Hematopoietic multipotent progenitor cell treated with erythropoietin and hydrocortisone succinate and interleukin-3 and kit ligand, for 4 days (in vitro differentiated cells): ENCODE measurements at regions not wholly inside any gene's neighbourhood (a gene's known extent, or its start where the extent isn't known, plus 50 kb on each side); places are given as distances from the start of the nearest gene placed in this dataset.

Experiments
- DNase-seq: peaks from one replicate; pipeline ENCODE4 v3.0.0-alpha.2; 2015

- DNase-seq = no peak
These were observed 530.0 kb upstream of the NOVA1 start for GRCh38 chr14:27127838-27128237.

GRCh38 chr14:27134200-27134599 is 536.4 kb upstream of the NOVA1 start:
- DNase-seq = no peak

- no peak for DNase-seq
These were observed 547.3 kb upstream of the NOVA1 start for GRCh38 chr14:27145170-27145569.

- DNase-seq = no peak
These were observed 550.3 kb upstream of the NOVA1 start for GRCh38 chr14:27148143-27148542.

- DNase-seq = no peak
These were observed 566.3 kb upstream of the NOVA1 start for GRCh38 chr14:27164139-27164538.

- no peak for DNase-seq
These were observed 577.7 kb upstream of the NOVA1 start for GRCh38 chr14:27175489-27175888.

GRCh38 chr14:27181333-27181732 is 583.5 kb upstream of the NOVA1 start:
- no peak for DNase-seq

- no peak for DNase-seq
These were observed 586.6 kb upstream of the NOVA1 start for GRCh38 chr14:27184427-27184826.

GRCh38 chr14:27186048-27186447 is 588.2 kb upstream of the NOVA1 start:
- no peak for DNase-seq

- DNase-seq = no peak
These were observed 589.3 kb upstream of the NOVA1 start for GRCh38 chr14:27187136-27187535.

- DNase-seq = no peak
These were observed 592.5 kb upstream of the NOVA1 start for GRCh38 chr14:27190296-27190695.

- DNase-seq = no peak
These were observed 601.4 kb upstream of the NOVA1 start for GRCh38 chr14:27199272-27199671.

- DNase-seq = no peak
These were observed 607.2 kb upstream of the NOVA1 start for GRCh38 chr14:27205036-27205435.

- DNase-seq = no peak
These were observed 613.9 kb upstream of the NOVA1 start for GRCh38 chr14:27211741-27212140.

- DNase-seq = no peak
These were observed 624.8 kb upstream of the NOVA1 start for GRCh38 chr14:27222671-27223070.

- no peak for DNase-seq
These were observed 626.1 kb upstream of the NOVA1 start for GRCh38 chr14:27223906-27224305.

GRCh38 chr14:27228053-27228452 is 630.2 kb upstream of the NOVA1 start:
- DNase-seq = no peak

- DNase-seq = no peak
These were observed 636.5 kb upstream of the NOVA1 start for GRCh38 chr14:27234331-27234730.

- no peak for DNase-seq
These were observed 638.8 kb upstream of the NOVA1 start for GRCh38 chr14:27236601-27237000.

GRCh38 chr14:27242874-27243273 is 645.0 kb upstream of the NOVA1 start:
- no peak for DNase-seq

- DNase-seq = no peak
These were observed 645.5 kb upstream of the NOVA1 start for GRCh38 chr14:27243365-27243764.

GRCh38 chr14:27245947-27246346 is 648.1 kb upstream of the NOVA1 start:
- no peak for DNase-seq

- no peak for DNase-seq
These were observed 656.1 kb upstream of the NOVA1 start for GRCh38 chr14:27253966-27254365.

GRCh38 chr14:27256805-27257204 is 659.0 kb upstream of the NOVA1 start:
- DNase-seq = no peak

GRCh38 chr14:27267876-27268275 is 670.0 kb upstream of the NOVA1 start:
- no peak for DNase-seq

- no peak for DNase-seq
These were observed 672.9 kb upstream of the NOVA1 start for GRCh38 chr14:27270716-27271115.
